Neural crest cell (in vitro differentiated cells): ENCODE measurements at regions not wholly inside any gene's neighbourhood (a gene's known extent, or its start where the extent isn't known, plus 50 kb on each side); places are given as distances from the start of the nearest gene placed in this dataset.
"Not testable (repeated sequence)": the region's sequence is repeated elsewhere in the genome, so short reads cannot be mapped to it uniquely, and the experiment has no call there.

Experiments used
- DNase-seq: peaks from one replicate; pipeline ENCODE4 v3.0.0; 2021; ENCODE audit warnings: low read depth, mixed read lengths, low spot score
- H3K27ac Mint-ChIP-seq: one replicate; pipeline ENCODE4 v1.8.0; 2021; ENCODE audit warnings: mild to moderate bottlenecking, mixed read lengths; ENCODE audit not compliant: unreplicated experiment
- H3K27me3 Mint-ChIP-seq: 2 replicates; pipeline ENCODE4 v1.8.0; 2021; ENCODE audit warnings: low read depth, mild to moderate bottlenecking, mixed read lengths
- H3K36me3 Mint-ChIP-seq: 2 replicates; pipeline ENCODE4 v1.8.0; 2021; ENCODE audit warnings: low read depth, mild to moderate bottlenecking, mixed read lengths
- H3K4me1 Mint-ChIP-seq: 2 replicates; pipeline ENCODE4 v1.8.0; 2021; ENCODE audit warnings: mixed read lengths
- H3K4me3 Mint-ChIP-seq: one replicate; pipeline ENCODE4 v1.8.0; 2021; ENCODE audit warnings: mild to moderate bottlenecking, mixed read lengths
- H3K9me3 Mint-ChIP-seq: 2 replicates; pipeline ENCODE4 v1.8.0; 2021; ENCODE audit warnings: mixed read lengths
- CTCF ChIP-seq: fragments of 200-600 bp; sonication (generic); conservative IDR thresholded peaks from 2 replicates; pipeline ENCODE4 v1.5.0; 2021; ENCODE audit warnings: antibody characterized with exemption, mild to moderate bottlenecking

GRCh38 chr1:18575620-18576019 is 55.0 kb upstream of the PAX7 start:
- peaks cover 12% of the 10 kb centered on the region for H3K27me3 Mint-ChIP-seq
- no peaks in the 10 kb centered on the region for H3K9me3 Mint-ChIP-seq
- H3K36me3 Mint-ChIP-seq, result no peaks in the 10 kb centered on the region
- peak overlapping the region; percentile 13 for H3K27ac Mint-ChIP-seq
- TF ChIP-seq CTCF, result peak; percentile 79
- H3K4me1 Mint-ChIP-seq, result peaks cover 4% of the 10 kb centered on the region
- DNase-seq, result peak; percentile 81
- no peak overlapping the region for H3K4me3 Mint-ChIP-seq

- no peaks in the 10 kb centered on the region for H3K9me3 Mint-ChIP-seq
- peaks cover 4% of the 10 kb centered on the region for H3K4me1 Mint-ChIP-seq
- no peak for TF ChIP-seq CTCF
- no peak for DNase-seq
- H3K4me3 Mint-ChIP-seq, result no peak overlapping the region
- no peak overlapping the region for H3K27ac Mint-ChIP-seq
- no peaks in the 10 kb centered on the region for H3K36me3 Mint-ChIP-seq
- peaks cover 11% of the 10 kb centered on the region for H3K27me3 Mint-ChIP-seq
Measured at GRCh38 chr1:18578271-18578670, 52.4 kb upstream of the PAX7 start.

GRCh38 chr1:18579267-18579666 is 51.4 kb upstream of the PAX7 start:
- H3K4me1 Mint-ChIP-seq, H3K9me3 Mint-ChIP-seq, DNase-seq, H3K4me3 Mint-ChIP-seq, H3K27ac Mint-ChIP-seq, H3K36me3 Mint-ChIP-seq: not testable (repeated sequence)
- peaks cover 10% of the 10 kb centered on the region for H3K27me3 Mint-ChIP-seq

- no peak for TF ChIP-seq CTCF
Measured at GRCh38 chr1:18580047-18580446, 50.6 kb upstream of the PAX7 start.

GRCh38 chr1:18580691-18581419 is 49.8 kb upstream of the PAX7 start:
- H3K4me1 Mint-ChIP-seq, result peaks cover under 1% of the 10 kb centered on the region
- H3K27me3 Mint-ChIP-seq, result peaks cover 26% of the 10 kb centered on the region
- TF ChIP-seq CTCF, result no peak
- H3K27ac Mint-ChIP-seq, result no peak overlapping the region
- no peak for DNase-seq
- no peaks in the 10 kb centered on the region for H3K36me3 Mint-ChIP-seq
- no peak overlapping the region for H3K4me3 Mint-ChIP-seq
- H3K9me3 Mint-ChIP-seq, result no peaks in the 10 kb centered on the region

More at GRCh38 chr1:18580047-18580446, 50.6 kb upstream of the PAX7 start:
- Mint-ChIP-seq H3K9me3 (no peaks in the 10 kb centered on the region), H3K4me1 (peaks cover 4% of the 10 kb centered on the region), H3K4me3 (no peak overlapping the region), H3K27me3 (peaks cover 18% of the 10 kb centered on the region), H3K27ac (no peak overlapping the region), H3K36me3 (no peaks in the 10 kb centered on the region)
- no peak for DNase-seq
